Prostate gland (tissue), 2 donors: ENCODE measurements at regions not wholly inside any gene's neighbourhood (a gene's known extent, or its start where the extent isn't known, plus 50 kb on each side); places are given as distances from the start of the nearest gene placed in this dataset.
"Not testable (repeated sequence)": the region's sequence is repeated elsewhere in the genome, so short reads cannot be mapped to it uniquely, and the experiment has no call there.

Experiments
- DNase-seq: peaks from one replicate; pipeline ENCODE4 v3.0.0-alpha.2; 2019; ENCODE audit warnings: low spot score
- H3K27ac ChIP-seq, 2 donors: fragments of 200-600 bp; sonication (generic); 2 replicates each; pipeline ENCODE4 v1.5.1; 2017 to 2019
- H3K27me3 ChIP-seq: fragments of 200-600 bp; sonication (generic); replicated peaks from 2 replicates; pipeline ENCODE4 v1.5.1; 2019; ENCODE audit not compliant: insufficient read depth
- H3K36me3 ChIP-seq, 2 donors: fragments of 200-600 bp; sonication (generic); 1 replicate in 1 of 2; 2 replicates in 1 of 2; pipeline versions ENCODE4 v1.5.1 to v1.8.1; 2017 to 2019
- H3K4me1 ChIP-seq: fragments of 200-600 bp; sonication (generic); replicated peaks from 2 replicates; pipeline ENCODE4 v1.5.1; 2019
- H3K4me3 ChIP-seq, 2 donors: fragments of 200-600 bp; sonication (generic); 2 replicates each; pipeline ENCODE4 v1.5.1; 2017 to 2019
- H3K9me3 ChIP-seq: fragments of 200-600 bp; sonication (generic); 2 replicates; pipeline ENCODE4 v1.5.1; 2017
- POLR2A ChIP-seq: fragments of 450-650 bp; IDR thresholded peaks from one replicate; pipeline ENCODE4 v1.6.1; 2016; ENCODE audit warnings: antibody characterized with exemption, mild to moderate bottlenecking
- POLR2AphosphoS5 ChIP-seq: sonication (generic); formaldehyde crosslinking; IDR thresholded peaks from one replicate; pipeline ENCODE4 v1.6.1; 2017; ENCODE audit warnings: antibody characterized with exemption
- WGBS: methylation state at CpG from one replicate; pipeline ENCODE4 v1.1.5; 2018; 5-methylcytosine and 5-hydroxymethylcytosine counted together
- intact Hi-C: fragments of 100-400 bp; cut with DNase I; formaldehyde crosslinking; loops from one replicate; pipeline ENCODE4 v1.14.2; 2022
- TF ChIP-seq, protein P1 (sequence below), 4 experiments: fragments of 200-600 bp in 2 of 4; fragments of 450-650 bp in 2 of 4; sonication (generic) in 2 of 4; IDR thresholded peaks; 1 replicate in 3 of 4; 2 replicates in 1 of 4; pipeline ENCODE4 v1.5.1; 2016 to 2019; ENCODE audit warnings: antibody characterized with exemption in 4 of 4, mild to moderate bottlenecking in 2 of 4, moderate library complexity in 2 of 4

DNA sequence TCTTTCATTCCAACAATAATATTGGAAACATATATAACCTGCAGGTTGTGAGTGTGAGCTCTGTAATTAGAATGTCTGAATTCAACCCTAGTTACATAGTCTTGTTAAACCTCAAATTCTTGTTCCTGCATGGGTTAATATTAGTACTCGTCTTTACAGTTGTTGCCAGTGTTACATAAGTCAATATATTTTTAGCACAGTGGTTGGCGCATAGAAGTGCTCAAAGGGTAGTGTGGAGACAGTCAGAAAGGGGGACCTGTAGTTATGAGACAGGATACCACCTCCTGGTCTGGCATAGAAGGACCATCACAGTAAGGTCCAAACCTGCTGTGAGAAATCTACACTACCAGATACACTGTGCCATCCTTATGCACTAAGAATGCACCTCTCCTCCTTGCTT is 1045.9 kb upstream of the SLIT2 start:
- no peak overlapping the region for H3K4me3 ChIP-seq
- 80% methylated on average over 2 of the region's 2 CpGs for WGBS
- TF ChIP-seq, protein P1, sequence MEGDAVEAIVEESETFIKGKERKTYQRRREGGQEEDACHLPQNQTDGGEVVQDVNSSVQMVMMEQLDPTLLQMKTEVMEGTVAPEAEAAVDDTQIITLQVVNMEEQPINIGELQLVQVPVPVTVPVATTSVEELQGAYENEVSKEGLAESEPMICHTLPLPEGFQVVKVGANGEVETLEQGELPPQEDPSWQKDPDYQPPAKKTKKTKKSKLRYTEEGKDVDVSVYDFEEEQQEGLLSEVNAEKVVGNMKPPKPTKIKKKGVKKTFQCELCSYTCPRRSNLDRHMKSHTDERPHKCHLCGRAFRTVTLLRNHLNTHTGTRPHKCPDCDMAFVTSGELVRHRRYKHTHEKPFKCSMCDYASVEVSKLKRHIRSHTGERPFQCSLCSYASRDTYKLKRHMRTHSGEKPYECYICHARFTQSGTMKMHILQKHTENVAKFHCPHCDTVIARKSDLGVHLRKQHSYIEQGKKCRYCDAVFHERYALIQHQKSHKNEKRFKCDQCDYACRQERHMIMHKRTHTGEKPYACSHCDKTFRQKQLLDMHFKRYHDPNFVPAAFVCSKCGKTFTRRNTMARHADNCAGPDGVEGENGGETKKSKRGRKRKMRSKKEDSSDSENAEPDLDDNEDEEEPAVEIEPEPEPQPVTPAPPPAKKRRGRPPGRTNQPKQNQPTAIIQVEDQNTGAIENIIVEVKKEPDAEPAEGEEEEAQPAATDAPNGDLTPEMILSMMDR (IDR thresholded peaks at IDR 0.05), result no peak
- TF ChIP-seq POLR2AphosphoS5, result no peak
- no peak for TF ChIP-seq POLR2A
- H3K27me3 ChIP-seq, result no peaks in the 10 kb centered on the region
- intact Hi-C loops, result no loop called here
- H3K27ac ChIP-seq, result no peak overlapping the region
- no peaks in the 10 kb centered on the region for H3K4me1 ChIP-seq
- no peaks in the 10 kb centered on the region for H3K36me3 ChIP-seq
- no peak for DNase-seq
- no peaks in the 10 kb centered on the region for H3K9me3 ChIP-seq

DNA sequence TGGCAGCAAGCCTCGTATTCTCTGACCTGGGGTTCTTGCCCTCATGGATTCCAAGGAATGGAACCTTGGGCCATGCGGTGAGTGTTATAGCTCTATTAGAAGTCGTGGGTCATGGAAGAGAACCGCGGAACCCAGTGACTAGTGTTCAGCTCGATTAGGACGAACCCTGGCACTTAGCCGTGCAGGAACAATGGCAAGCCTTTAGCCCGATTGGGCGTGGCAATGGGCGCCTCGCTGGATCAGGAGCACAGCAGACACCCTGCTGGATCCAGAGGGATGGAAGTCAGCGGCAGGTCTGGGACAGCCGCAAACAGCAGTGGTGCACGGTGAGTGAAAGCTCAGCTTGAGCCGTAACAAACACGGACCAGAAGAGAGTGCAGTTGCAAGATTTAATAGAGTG is 1053.9 kb upstream of the SLIT2 start:
- H3K27ac ChIP-seq, H3K9me3 ChIP-seq, H3K27me3 ChIP-seq, H3K36me3 ChIP-seq, H3K4me1 ChIP-seq, DNase-seq, H3K4me3 ChIP-seq, intact Hi-C loops: not testable (repeated sequence)
- 90% methylated on average over 17 of the region's 17 CpGs for WGBS

DNA sequence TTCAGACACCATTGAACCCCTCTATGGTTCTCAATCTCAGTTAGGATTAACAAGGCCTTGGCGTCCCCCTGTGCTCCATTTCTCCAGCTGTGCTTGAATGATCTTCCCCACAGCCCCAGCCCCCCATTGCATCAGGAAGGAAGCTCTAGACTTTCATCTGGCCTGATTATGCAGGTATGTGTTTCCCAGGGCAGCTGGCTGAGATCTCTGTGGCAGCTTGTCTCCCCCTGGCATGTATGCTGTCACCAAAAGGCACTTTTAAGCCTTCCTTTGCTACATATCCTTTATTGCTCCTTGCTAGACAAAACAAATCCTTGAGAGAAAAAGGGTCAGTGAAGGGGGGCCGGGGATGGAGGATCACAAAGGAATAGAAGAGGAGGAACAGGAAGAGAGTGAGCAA is 1056.0 kb upstream of the SLIT2 start:
- no peaks in the 10 kb centered on the region for H3K9me3 ChIP-seq
- DNase-seq, result no peak
- no peaks in the 10 kb centered on the region for H3K4me1 ChIP-seq
- TF ChIP-seq, protein P1 (IDR thresholded peaks at IDR 0.05), result no peak
- no peak for TF ChIP-seq POLR2A
- no peak for TF ChIP-seq POLR2AphosphoS5
- intact Hi-C loops, result no loop called here
- no peak overlapping the region for H3K4me3 ChIP-seq
- H3K36me3 ChIP-seq, result no peaks in the 10 kb centered on the region
- no peaks in the 10 kb centered on the region for H3K27me3 ChIP-seq
- 47% methylated on average over 2 of the region's 2 CpGs for WGBS
- no peak overlapping the region for H3K27ac ChIP-seq

GRCh38 chr4:19194672-19195071 is 1057.0 kb upstream of the SLIT2 start:
- H3K27ac ChIP-seq, result no peak overlapping the region
- TF ChIP-seq, protein P1 (IDR thresholded peaks at IDR 0.05), result no peak
- TF ChIP-seq POLR2AphosphoS5, result no peak
- TF ChIP-seq POLR2A, result no peak
- intact Hi-C loops, result no loop called here
- H3K36me3 ChIP-seq, result no peaks in the 10 kb centered on the region
- no peak for DNase-seq
- no peaks in the 10 kb centered on the region for H3K27me3 ChIP-seq
- no peaks in the 10 kb centered on the region for H3K9me3 ChIP-seq
- WGBS, result 50% methylated on average over 3 of the region's 3 CpGs
- no peak overlapping the region for H3K4me3 ChIP-seq
- no peaks in the 10 kb centered on the region for H3K4me1 ChIP-seq

GRCh38 chr4:19193274-19193981 is 1058.3 kb upstream of the SLIT2 start:
- Histone ChIP-seq H3K36me3 (no peaks in the 10 kb centered on the region), H3K4me1 (no peaks in the 10 kb centered on the region), H3K9me3 (no peaks in the 10 kb centered on the region), H3K4me3 (no peak overlapping the region), H3K27ac (no peak overlapping the region), H3K27me3 (no peaks in the 10 kb centered on the region)
- intact Hi-C loops, result no loop called here
- TF ChIP-seq, protein P1 (IDR thresholded peaks at IDR 0.05), result no peak
- TF ChIP-seq POLR2AphosphoS5 (no peak), POLR2A (no peak)
- 55% methylated on average over 9 of the region's 9 CpGs for WGBS
- no peak for DNase-seq
